Stimulated activated CD4-positive, alpha-beta T cell treated with anti-CD3 and anti-CD28 coated beads, Interleukin-1b, Interleukin-23, amount 100 ng/mL, for 4 hours (primary cell): ENCODE measurements at regions not wholly inside any gene's neighbourhood (a gene's known extent, or its start where the extent isn't known, plus 50 kb on each side); places are given as distances from the start of the nearest gene placed in this dataset.
"Not testable (repeated sequence)": the region's sequence is repeated elsewhere in the genome, so short reads cannot be mapped to it uniquely, and the experiment has no call there.

ENCODE experiments used
- DNase-seq, 2 donors: peaks; one replicate each; pipeline ENCODE4 v3.0.0-alpha.2; 2020; ENCODE audit warnings: low read depth in 2 of 2

DNA sequence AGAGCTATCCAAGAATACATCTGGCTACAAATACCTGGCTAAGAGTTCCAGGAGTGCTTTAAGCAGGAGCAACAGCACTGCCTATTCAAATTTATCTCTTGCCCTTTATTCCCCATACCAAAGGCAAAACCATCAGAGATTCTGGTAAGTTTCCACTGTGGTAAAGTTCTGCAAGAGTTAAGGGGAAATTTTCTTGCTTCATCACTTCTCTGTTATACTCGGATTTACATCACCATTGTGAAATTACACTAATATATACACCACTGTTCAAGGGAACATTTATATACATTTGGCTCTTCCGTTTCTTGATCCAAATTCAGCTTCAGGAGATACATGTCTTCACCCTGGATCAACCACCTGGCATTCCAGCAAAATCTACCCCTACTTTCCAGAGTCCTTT, 70.8 kb upstream of the PTPN13 start:
- no peak for DNase-seq

GRCh38 chr4:86527713-86528112, 66.4 kb upstream of the PTPN13 start:
- not testable (repeated sequence) for DNase-seq

DNA sequence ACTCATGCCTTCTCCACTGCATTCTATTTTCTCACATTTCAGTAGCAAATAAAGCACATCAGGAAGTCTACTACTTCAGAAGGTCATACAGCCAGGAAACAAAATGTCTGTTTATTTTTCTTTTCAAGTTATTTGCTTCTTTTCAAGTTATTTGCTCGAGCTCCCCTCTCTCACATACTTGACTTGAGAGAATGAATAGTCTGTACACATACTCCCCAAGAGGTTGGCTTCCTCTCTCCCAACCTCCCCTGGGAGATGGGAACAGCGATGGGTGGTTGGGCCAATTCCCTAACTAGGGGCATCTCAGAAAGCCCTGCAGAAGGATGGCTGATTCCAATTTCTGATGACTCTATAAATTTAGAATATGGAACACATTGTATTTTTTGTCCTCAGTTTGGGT, 64.7 kb upstream of the PTPN13 start:
- no peak for DNase-seq

GRCh38 chr4:86530183-86530582, 63.9 kb upstream of the PTPN13 start:
- no peak for DNase-seq

GRCh38 chr4:86531440-86531839, 62.7 kb upstream of the PTPN13 start:
- DNase-seq: no peak

GRCh38 chr4:86532851-86533250, 61.3 kb upstream of the PTPN13 start:
- no peak for DNase-seq

DNA sequence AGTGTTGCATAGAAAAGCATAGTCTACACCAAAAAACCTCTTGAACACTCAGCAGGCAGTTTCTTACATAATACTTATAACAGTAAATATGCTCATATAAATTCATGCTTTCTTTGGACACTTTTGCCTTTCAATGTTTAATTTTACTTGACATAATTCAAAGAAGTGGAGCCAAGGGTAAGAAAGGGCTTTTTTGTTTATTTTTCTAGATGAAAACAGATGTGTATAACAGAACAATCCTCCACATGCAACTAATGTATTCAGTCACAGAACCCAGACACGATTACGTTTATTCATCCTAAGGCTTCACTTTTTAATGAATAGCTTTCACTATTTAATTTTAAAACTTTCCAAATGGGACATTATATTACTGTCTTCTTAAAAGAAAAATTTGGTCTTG, 58.0 kb upstream of the PTPN13 start:
- DNase-seq: no peak

- DNase-seq: no peak
Measured at GRCh38 chr4:86542319-86543027, 51.6 kb upstream of the PTPN13 start.

- DNase-seq: no peak
Measured at GRCh38 chr4:86543080-86543479, 51.0 kb upstream of the PTPN13 start.

- no peak for DNase-seq
Measured at GRCh38 chr4:86543560-86544309, 50.4 kb upstream of the PTPN13 start.

- no peak for DNase-seq
Measured at GRCh38 chr4:86544310-86544966, 49.7 kb upstream of the PTPN13 start.
